Neural progenitor cell (in vitro differentiated cells): ENCODE measurements at regions not wholly inside any gene's neighbourhood (a gene's known extent, or its start where the extent isn't known, plus 50 kb on each side); places are given as distances from the start of the nearest gene placed in this dataset.

Experiments used
- DNase-seq: peaks from one replicate; pipeline ENCODE4 v3.0.0-alpha.2; 2016; ENCODE audit warnings: low spot score
- H2AFZ ChIP-seq: fragments of 200-600 bp; sonication (generic); replicated peaks from 2 replicates; pipeline ENCODE4 v1.6.1; 2016; ENCODE audit warnings: antibody characterized with exemption
- H3F3A ChIP-seq: fragments of 200-600 bp; sonication (generic); 2 replicates; pipeline ENCODE4 v1.6.1; 2016; ENCODE audit warnings: antibody characterized with exemption, low read depth
- H3K27ac ChIP-seq: fragments of 200-600 bp; sonication (generic); 2 replicates; pipeline ENCODE4 v1.5.1; 2016; ENCODE audit warnings: mild to moderate bottlenecking
- H3K27me3 ChIP-seq: fragments of 200-600 bp; sonication (generic); 2 replicates; pipeline ENCODE4 v1.6.1; 2016; ENCODE audit warnings: mild to moderate bottlenecking, moderate library complexity
- H3K36me3 ChIP-seq: fragments of 200-600 bp; sonication (generic); 2 replicates; pipeline ENCODE4 v1.5.1; 2016
- H3K4me1 ChIP-seq: fragments of 200-600 bp; sonication (generic); 2 replicates; pipeline ENCODE4 v1.6.1; 2016; ENCODE audit warnings: mixed run types
- H3K4me2 ChIP-seq: fragments of 200-600 bp; sonication (generic); 2 replicates; pipeline ENCODE4 v1.6.1; 2016
- H3K4me3 ChIP-seq: fragments of 200-600 bp; sonication (generic); 2 replicates; pipeline ENCODE4 v1.5.1; 2016
- H3K79me2 ChIP-seq: fragments of 200-600 bp; sonication (generic); 2 replicates; pipeline ENCODE4 v1.6.1; 2016; ENCODE audit warnings: low read depth
- H3K9ac ChIP-seq: fragments of 200-600 bp; sonication (generic); 2 replicates; pipeline ENCODE4 v1.6.1; 2016
- H3K9me3 ChIP-seq: fragments of 200-600 bp; sonication (generic); 2 replicates; pipeline ENCODE4 v1.5.1; 2016; ENCODE audit warnings: low read depth
- H4K20me1 ChIP-seq: fragments of 200-600 bp; sonication (generic); 2 replicates; pipeline ENCODE4 v1.6.1; 2016; ENCODE audit warnings: low read depth
- H3K27ac Mint-ChIP-seq: 3 replicates; pipeline ENCODE4 v1.8.0; 2021; ENCODE audit warnings: mixed read lengths
- H3K27me3 Mint-ChIP-seq: 2 replicates; pipeline ENCODE4 v1.8.0; 2022; ENCODE audit warnings: low read depth, mild to moderate bottlenecking, inconsistent platforms, moderate library complexity, mixed read lengths; ENCODE audit not compliant: insufficient read depth
- H3K36me3 Mint-ChIP-seq: 3 replicates; pipeline ENCODE4 v1.8.0; 2021; ENCODE audit warnings: mixed read lengths
- H3K4me1 Mint-ChIP-seq: 3 replicates; pipeline ENCODE4 v1.8.0; 2021; ENCODE audit warnings: mixed read lengths
- H3K4me3 Mint-ChIP-seq: 3 replicates; pipeline ENCODE4 v1.8.0; 2021; ENCODE audit warnings: mild to moderate bottlenecking, moderate library complexity, mixed read lengths
- H3K9me3 Mint-ChIP-seq: 3 replicates; pipeline ENCODE4 v1.8.0; 2020; ENCODE audit warnings: mixed read lengths
- EZH2 ChIP-seq: fragments of 200-600 bp; sonication (generic); IDR thresholded peaks from 2 replicates; pipeline ENCODE4 v1.6.1; 2017; ENCODE audit warnings: antibody characterized with exemption, mild to moderate bottlenecking, moderate library complexity
- EZH2phosphoT487 ChIP-seq: fragments of 200-600 bp; sonication (generic); IDR thresholded peaks from 2 replicates; pipeline ENCODE4 v1.6.1; 2017; ENCODE audit warnings: antibody characterized with exemption
- TF ChIP-seq, protein P1 (sequence below): fragments of 200-600 bp; sonication (generic); IDR thresholded peaks from 2 replicates; pipeline ENCODE4 v1.5.1; 2017; ENCODE audit warnings: antibody characterized with exemption, mild to moderate bottlenecking

GRCh38 chr3:35422836-35423601 is 216.3 kb upstream of the ARPP21 start:
- H3K36me3 ChIP-seq: no peaks in the 10 kb centered on the region
- no peaks in the 10 kb centered on the region for H3F3A ChIP-seq
- H3K79me2 ChIP-seq: no peaks in the 10 kb centered on the region
- no peak for DNase-seq
- H3K4me3 ChIP-seq: no peak overlapping the region
- no peak for TF ChIP-seq EZH2
- TF ChIP-seq, protein P1, sequence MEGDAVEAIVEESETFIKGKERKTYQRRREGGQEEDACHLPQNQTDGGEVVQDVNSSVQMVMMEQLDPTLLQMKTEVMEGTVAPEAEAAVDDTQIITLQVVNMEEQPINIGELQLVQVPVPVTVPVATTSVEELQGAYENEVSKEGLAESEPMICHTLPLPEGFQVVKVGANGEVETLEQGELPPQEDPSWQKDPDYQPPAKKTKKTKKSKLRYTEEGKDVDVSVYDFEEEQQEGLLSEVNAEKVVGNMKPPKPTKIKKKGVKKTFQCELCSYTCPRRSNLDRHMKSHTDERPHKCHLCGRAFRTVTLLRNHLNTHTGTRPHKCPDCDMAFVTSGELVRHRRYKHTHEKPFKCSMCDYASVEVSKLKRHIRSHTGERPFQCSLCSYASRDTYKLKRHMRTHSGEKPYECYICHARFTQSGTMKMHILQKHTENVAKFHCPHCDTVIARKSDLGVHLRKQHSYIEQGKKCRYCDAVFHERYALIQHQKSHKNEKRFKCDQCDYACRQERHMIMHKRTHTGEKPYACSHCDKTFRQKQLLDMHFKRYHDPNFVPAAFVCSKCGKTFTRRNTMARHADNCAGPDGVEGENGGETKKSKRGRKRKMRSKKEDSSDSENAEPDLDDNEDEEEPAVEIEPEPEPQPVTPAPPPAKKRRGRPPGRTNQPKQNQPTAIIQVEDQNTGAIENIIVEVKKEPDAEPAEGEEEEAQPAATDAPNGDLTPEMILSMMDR: no peak
- no peak for TF ChIP-seq EZH2phosphoT487
- H3K9ac ChIP-seq: no peak overlapping the region
- H4K20me1 ChIP-seq: no peaks in the 10 kb centered on the region
- H3K4me1 ChIP-seq: peaks cover 11% of the 10 kb centered on the region
- Mint-ChIP-seq H3K27me3 (peaks cover 3% of the 10 kb centered on the region), H3K9me3 (no peaks in the 10 kb centered on the region), H3K27ac (no peak overlapping the region), H3K4me3 (no peak overlapping the region), H3K36me3 (no peaks in the 10 kb centered on the region), H3K4me1 (peaks cover 7% of the 10 kb centered on the region)
- no peak overlapping the region for H3K4me2 ChIP-seq
- H3K9me3 ChIP-seq: no peaks in the 10 kb centered on the region
- no peak overlapping the region for H3K27ac ChIP-seq
- H3K27me3 ChIP-seq: no peaks in the 10 kb centered on the region
- peak overlapping the region; percentile 4 for H2AFZ ChIP-seq

DNA sequence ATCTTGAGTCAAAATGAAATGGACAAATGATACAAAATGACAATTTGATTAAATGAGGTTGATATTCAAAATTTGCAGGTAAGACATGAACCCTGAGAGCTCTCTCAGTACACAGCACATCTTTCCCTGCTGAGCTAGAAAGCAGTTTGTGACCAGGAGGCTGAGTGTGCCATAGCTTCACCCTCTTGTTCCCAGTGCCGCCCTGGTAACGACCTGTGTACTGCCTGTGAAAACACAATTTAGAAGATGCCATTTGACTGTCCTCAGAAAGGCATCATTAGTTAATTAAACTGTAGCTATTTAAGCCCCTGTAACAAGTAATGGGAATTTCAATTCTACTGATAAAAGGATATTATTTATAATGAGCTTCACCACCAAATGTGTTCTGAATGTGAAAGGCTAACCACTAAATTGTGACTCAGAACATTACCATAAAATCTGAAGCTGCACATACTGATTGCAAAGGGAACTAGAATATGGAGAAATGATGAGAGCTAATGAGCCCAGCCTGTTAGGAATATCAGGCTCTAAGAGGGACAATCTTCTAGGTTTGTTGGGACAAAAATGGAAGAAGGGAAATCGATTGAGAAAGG is 212.9 kb upstream of the ARPP21 start:
- no peaks in the 10 kb centered on the region for H3F3A ChIP-seq
- no peaks in the 10 kb centered on the region for H3K79me2 ChIP-seq
- Mint-ChIP-seq H3K4me3 (no peak overlapping the region), H3K9me3 (no peaks in the 10 kb centered on the region), H3K27ac (no peak overlapping the region), H3K27me3 (peaks cover 3% of the 10 kb centered on the region), H3K36me3 (no peaks in the 10 kb centered on the region), H3K4me1 (peaks cover 7% of the 10 kb centered on the region)
- no peak for DNase-seq
- H2AFZ ChIP-seq: no peak overlapping the region
- no peaks in the 10 kb centered on the region for H4K20me1 ChIP-seq
- TF ChIP-seq, protein P1: no peak
- TF ChIP-seq EZH2 (no peak), EZH2phosphoT487 (no peak)
- H3K36me3 ChIP-seq: no peaks in the 10 kb centered on the region
- H3K27ac ChIP-seq: no peak overlapping the region
- no peak overlapping the region for H3K4me2 ChIP-seq
- H3K9me3 ChIP-seq: no peaks in the 10 kb centered on the region
- H3K4me1 ChIP-seq: peaks cover 11% of the 10 kb centered on the region
- no peak overlapping the region for H3K9ac ChIP-seq
- no peak overlapping the region for H3K4me3 ChIP-seq
- H3K27me3 ChIP-seq: no peaks in the 10 kb centered on the region

GRCh38 chr3:35437381-35437780 is 201.9 kb upstream of the ARPP21 start:
- Mint-ChIP-seq H3K9me3 (no peaks in the 10 kb centered on the region), H3K36me3 (no peaks in the 10 kb centered on the region), H3K27ac (no peak overlapping the region), H3K4me3 (no peak overlapping the region), H3K4me1 (no peaks in the 10 kb centered on the region), H3K27me3 (no peaks in the 10 kb centered on the region)
- Histone ChIP-seq H3K4me1 (no peaks in the 10 kb centered on the region), H3F3A (no peaks in the 10 kb centered on the region), H3K27me3 (no peaks in the 10 kb centered on the region), H3K9me3 (no peaks in the 10 kb centered on the region), H3K4me2 (no peak overlapping the region), H3K79me2 (no peaks in the 10 kb centered on the region), H2AFZ (peak overlapping the region; percentile 58), H3K4me3 (no peak overlapping the region), H3K36me3 (no peaks in the 10 kb centered on the region), H4K20me1 (no peaks in the 10 kb centered on the region), H3K27ac (no peak overlapping the region), H3K9ac (no peak overlapping the region)
- no peak for DNase-seq
- TF ChIP-seq, protein P1: no peak
- TF ChIP-seq EZH2phosphoT487 (no peak), EZH2 (no peak)
